ENCODE measurements at regions not wholly inside any gene's neighbourhood (a gene's known extent, or its start where the extent isn't known, plus 50 kb on each side); places are given as distances from the start of the nearest gene placed in this dataset.

- peaks cover 0 to 10% (median 0%) of the 10 kb centered on the region in 9 donors for H3K9me3 Mint-ChIP-seq
- DNase-seq, result no peak
- H3K4me1 Mint-ChIP-seq, result peaks cover 0 to 2% (median under 1%) of the 10 kb centered on the region in 4 donors
- H3K4me3 Mint-ChIP-seq, result no peak overlapping the region
- POLR2A ChIA-PET, result no interaction called here
- peaks cover 28 to 67% (median 48%) of the 10 kb centered on the region in 5 donors for H3K27me3 Mint-ChIP-seq
- ATAC-seq, result no peak
- H3K27ac Mint-ChIP-seq, result no peak overlapping the region
- no peaks in the 10 kb centered on the region for H3K36me3 Mint-ChIP-seq
Observed at GRCh38 chr16:86927699-86928098, 349.4 kb downstream of the FOXL1 start.

GRCh38 chr16:86928523-86929011 is 350.2 kb downstream of the FOXL1 start:
- H3K27ac Mint-ChIP-seq, result no peak overlapping the region
- no peaks in the 10 kb centered on the region for H3K36me3 Mint-ChIP-seq
- H3K27me3 Mint-ChIP-seq, result peaks cover 23 to 67% (median 41%) of the 10 kb centered on the region in 5 donors
- peaks cover 0 to 2% (median under 1%) of the 10 kb centered on the region in 4 donors for H3K4me1 Mint-ChIP-seq
- DNase-seq, result peak in 1 of 10 donors; percentile 32
- peaks cover 0 to 8% (median 0%) of the 10 kb centered on the region in 9 donors for H3K9me3 Mint-ChIP-seq
- no peak for ATAC-seq
- POLR2A ChIA-PET, result no interaction called here
- no peak overlapping the region for H3K4me3 Mint-ChIP-seq

DNA sequence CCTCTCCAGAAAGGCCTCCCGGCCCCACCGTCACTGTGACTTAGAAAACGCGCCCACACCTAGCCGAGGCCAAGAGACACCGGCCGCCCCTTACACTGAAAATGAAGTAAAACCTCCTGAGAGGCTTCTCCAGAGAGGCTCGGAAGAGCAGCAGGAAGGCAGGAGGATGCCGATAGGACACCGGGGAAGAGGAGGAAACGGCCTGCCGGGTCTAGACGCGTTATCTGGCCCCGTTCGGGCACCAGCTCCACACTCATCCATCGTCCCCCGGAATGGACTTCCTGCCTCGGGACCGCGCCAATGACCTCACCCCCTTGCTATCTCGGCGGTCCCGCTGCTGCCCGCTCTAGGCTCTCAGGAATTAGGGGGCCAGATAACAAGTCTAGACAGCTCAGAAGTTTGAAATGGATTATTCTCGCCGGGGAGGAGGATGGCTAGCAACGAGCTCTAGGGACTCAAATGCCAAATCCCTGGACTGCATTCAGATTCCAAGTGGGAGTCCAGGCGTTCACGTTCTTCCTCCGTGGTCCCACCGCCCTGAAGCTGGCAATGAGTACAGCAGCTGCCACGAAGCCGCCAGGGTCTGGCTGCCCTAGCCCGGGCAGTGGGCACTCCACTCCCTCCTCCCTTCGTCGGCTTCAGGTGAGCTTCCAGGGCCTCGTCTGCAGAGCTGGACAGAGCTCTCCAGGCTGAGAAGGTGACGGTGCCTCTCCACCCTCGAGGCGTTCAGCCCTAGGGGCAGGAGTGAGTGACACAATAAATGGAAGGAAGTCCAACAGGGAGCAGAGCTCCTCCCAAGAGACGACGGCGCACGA is 350.9 kb downstream of the FOXL1 start:
- Mint-ChIP-seq H3K27ac (no peak overlapping the region), H3K27me3 (peaks cover 17 to 63% (median 35%) of the 10 kb centered on the region in 5 donors), H3K4me3 (peak overlapping the region in 1 of 10 donors; percentile 15), H3K4me1 (peaks cover 0 to 2% (median under 1%) of the 10 kb centered on the region in 4 donors), H3K36me3 (no peaks in the 10 kb centered on the region), H3K9me3 (peaks cover 0 to 8% (median 0%) of the 10 kb centered on the region in 9 donors)
- peak in 1 of 10 donors; percentile 16 for DNase-seq
- POLR2A ChIA-PET, result no interaction called here
- no peak for ATAC-seq

- ATAC-seq, result no peak
Observed at GRCh38 chr16:86930001-86930400, 351.7 kb downstream of the FOXL1 start.

GRCh38 chr16:86930663-86931373 is 352.5 kb downstream of the FOXL1 start:
- H3K4me3 Mint-ChIP-seq, result no peak overlapping the region
- H3K27me3 Mint-ChIP-seq, result peaks cover 17 to 63% (median 38%) of the 10 kb centered on the region in 5 donors
- H3K9me3 Mint-ChIP-seq, result peaks cover 0 to 10% (median 0%) of the 10 kb centered on the region in 9 donors
- DNase-seq (no peak), ATAC-seq (no peak)
- H3K36me3 Mint-ChIP-seq, result no peaks in the 10 kb centered on the region
- POLR2A ChIA-PET, result no interaction called here
- H3K4me1 Mint-ChIP-seq, result peaks cover 0 to 6% (median 1%) of the 10 kb centered on the region in 4 donors
- H3K27ac Mint-ChIP-seq, result no peak overlapping the region

More at GRCh38 chr16:86930001-86930400, 351.7 kb downstream of the FOXL1 start:
- Mint-ChIP-seq H3K9me3 (peaks cover 0 to 8% (median 0%) of the 10 kb centered on the region in 9 donors), H3K4me1 (peaks cover 0 to 2% (median under 1%) of the 10 kb centered on the region in 4 donors), H3K36me3 (no peaks in the 10 kb centered on the region), H3K27me3 (peaks cover 17 to 61% (median 35%) of the 10 kb centered on the region in 5 donors), H3K4me3 (no peak overlapping the region), H3K27ac (no peak overlapping the region)
- POLR2A ChIA-PET, result no interaction called here
- DNase-seq, result no peak

GRCh38 chr16:86931410-86931941 is 353.1 kb downstream of the FOXL1 start:
- no peak for ATAC-seq
- POLR2A ChIA-PET, result no interaction called here

GRCh38 chr16:86932130-86932982 is 354.0 kb downstream of the FOXL1 start:
- H3K27me3 Mint-ChIP-seq, result peaks cover 25 to 59% (median 38%) of the 10 kb centered on the region in 5 donors
- POLR2A ChIA-PET, result no interaction called here
- H3K27ac Mint-ChIP-seq, result no peak overlapping the region
- H3K36me3 Mint-ChIP-seq, result peaks cover 0 to 5% (median 0%) of the 10 kb centered on the region in 3 donors
- ATAC-seq (no peak), DNase-seq (peak in 1 of 10 donors; percentile 42)
- no peak overlapping the region for H3K4me3 Mint-ChIP-seq
- peaks cover 0 to 14% (median 0%) of the 10 kb centered on the region in 9 donors for H3K9me3 Mint-ChIP-seq
- H3K4me1 Mint-ChIP-seq, result peaks cover 0 to 7% (median 1%) of the 10 kb centered on the region in 4 donors

More at GRCh38 chr16:86931410-86931941, 353.1 kb downstream of the FOXL1 start:
- peaks cover 0 to 7% (median 1%) of the 10 kb centered on the region in 4 donors for H3K4me1 Mint-ChIP-seq
- peaks cover 0 to 10% (median 0%) of the 10 kb centered on the region in 9 donors for H3K9me3 Mint-ChIP-seq
- H3K36me3 Mint-ChIP-seq, result no peaks in the 10 kb centered on the region
- H3K4me3 Mint-ChIP-seq, result no peak overlapping the region
- peak in 1 of 10 donors; percentile 23 for DNase-seq
- H3K27ac Mint-ChIP-seq, result no peak overlapping the region
- peaks cover 23 to 61% (median 37%) of the 10 kb centered on the region in 5 donors for H3K27me3 Mint-ChIP-seq

DNA sequence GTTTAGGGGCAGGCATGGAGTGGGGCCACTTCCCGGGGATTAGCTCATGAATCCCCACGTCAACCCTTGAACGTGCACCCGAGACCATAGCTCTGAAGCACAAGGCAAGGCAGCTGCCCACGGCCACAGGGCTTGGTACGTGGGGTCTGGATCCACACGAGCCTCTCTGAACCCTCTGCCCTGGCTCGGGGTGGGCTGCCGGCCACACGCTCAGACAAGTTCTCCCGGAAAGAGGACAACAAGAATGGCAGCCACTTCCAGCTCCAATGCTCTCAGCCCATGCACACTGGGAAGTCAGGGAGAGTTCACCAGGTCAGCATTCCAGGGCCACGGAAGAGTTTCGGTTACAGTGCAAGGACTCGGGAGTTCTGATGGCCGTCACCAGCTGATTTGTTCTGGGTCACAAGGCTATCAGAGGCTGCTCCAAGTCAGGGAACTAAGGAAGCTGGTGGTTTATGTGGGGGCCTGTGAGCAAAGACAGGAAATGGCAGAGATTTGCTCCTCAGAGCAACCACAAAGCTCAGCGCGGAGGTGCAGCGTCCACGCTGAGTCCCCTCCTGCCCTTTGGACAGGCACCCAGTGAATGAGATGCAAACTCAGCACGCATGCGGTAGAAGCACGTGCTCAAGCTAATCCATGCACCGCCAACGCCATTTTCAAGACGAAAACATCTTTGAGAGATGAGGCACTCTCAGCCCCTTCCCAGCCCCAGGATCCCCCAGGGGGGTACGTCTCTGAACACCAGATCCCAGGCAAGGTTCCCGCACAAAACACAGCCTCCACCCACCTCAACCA is 356.4 kb downstream of the FOXL1 start:
- peak overlapping the region in 1 of 10 donors; percentile 35 for H3K27ac Mint-ChIP-seq
- POLR2A ChIA-PET, result interaction anchor here (0.6 kb wide), 1 partner anchor 1058 kb away, joined by 3 read pairs; no protein-coding TSS in a partner anchor

DNA sequence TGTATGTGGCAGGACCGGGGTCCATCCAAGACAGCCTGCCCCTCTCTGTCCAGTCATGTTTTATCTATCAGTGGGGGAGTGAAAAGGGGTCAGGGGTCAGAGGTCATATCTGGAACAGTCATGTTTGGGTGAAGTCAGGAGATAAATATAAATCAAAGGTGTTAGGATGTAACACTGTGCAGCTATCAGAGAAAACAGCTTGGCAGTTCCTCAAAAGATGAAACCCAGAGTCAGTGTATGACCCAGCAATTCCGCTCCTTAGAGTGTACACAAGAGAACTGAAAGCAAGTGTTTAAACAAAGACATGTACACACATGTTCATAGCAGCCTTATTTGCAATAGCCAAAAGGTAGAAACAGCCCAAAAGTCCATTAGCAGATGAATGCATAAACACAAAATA is 361.3 kb downstream of the FOXL1 start:
- H3K27me3 Mint-ChIP-seq, result peaks cover 23 to 33% (median 24%) of the 10 kb centered on the region in 5 donors
- POLR2A ChIA-PET, result no interaction called here
- peaks cover 0 to 5% (median under 1%) of the 10 kb centered on the region in 4 donors for H3K4me1 Mint-ChIP-seq
- peaks cover 0 to 6% (median 0%) of the 10 kb centered on the region in 3 donors for H3K36me3 Mint-ChIP-seq
- DNase-seq (no peak), ATAC-seq (no peak)
- H3K9me3 Mint-ChIP-seq, result peaks cover 0 to 15% (median 12%) of the 10 kb centered on the region in 9 donors
- H3K4me3 Mint-ChIP-seq, result no peak overlapping the region
- no peak overlapping the region for H3K27ac Mint-ChIP-seq

More for the DNA sequence above, 356.4 kb downstream of the FOXL1 start:
- peaks cover 0 to 12% (median 7%) of the 10 kb centered on the region in 9 donors for H3K9me3 Mint-ChIP-seq
- H3K4me1 Mint-ChIP-seq, result peaks cover 0 to 5% (median under 1%) of the 10 kb centered on the region in 4 donors
- DNase-seq (peak in 1 of 10 donors; percentile 38), ATAC-seq (no peak)
- H3K27me3 Mint-ChIP-seq, result peaks cover 25 to 39% (median 28%) of the 10 kb centered on the region in 5 donors
- peaks cover 0 to 6% (median 0%) of the 10 kb centered on the region in 3 donors for H3K36me3 Mint-ChIP-seq
- no peak overlapping the region for H3K4me3 Mint-ChIP-seq

DNA sequence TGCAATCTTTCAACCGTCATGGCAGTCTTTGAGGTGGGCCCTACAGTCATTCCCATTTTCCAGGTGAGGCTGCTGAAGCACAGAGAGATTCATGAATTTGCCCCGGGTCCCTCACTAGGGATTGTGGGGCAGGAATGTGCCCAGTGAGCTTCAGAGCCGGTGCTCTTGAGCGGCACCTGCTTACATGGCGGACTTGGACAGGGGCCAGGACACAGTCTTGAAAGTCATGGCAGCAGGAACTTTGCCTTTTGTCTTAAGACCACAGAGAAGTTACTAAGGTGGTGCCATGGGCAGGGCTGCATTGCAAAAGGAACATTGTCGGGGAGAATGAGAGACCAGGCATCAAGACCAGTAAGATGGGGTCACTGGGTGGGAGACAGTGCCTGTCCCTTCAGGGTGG is 363.4 kb downstream of the FOXL1 start:
- DNase-seq (peak in 1 of 10 donors; percentile 28), ATAC-seq (no peak)
- H3K36me3 Mint-ChIP-seq, result peaks cover 0 to 6% (median 0%) of the 10 kb centered on the region in 3 donors
- H3K27ac Mint-ChIP-seq, result no peak overlapping the region
- H3K4me3 Mint-ChIP-seq, result no peak overlapping the region
- peaks cover 9 to 16% (median 13%) of the 10 kb centered on the region in 5 donors for H3K27me3 Mint-ChIP-seq
- POLR2A ChIA-PET, result no interaction called here
- H3K9me3 Mint-ChIP-seq, result peaks cover 0 to 15% (median 11%) of the 10 kb centered on the region in 9 donors
- H3K4me1 Mint-ChIP-seq, result no peaks in the 10 kb centered on the region
